ENCODE measurements at regions not wholly inside any gene's neighbourhood (a gene's known extent, or its start where the extent isn't known, plus 50 kb on each side); places are given as distances from the start of the nearest gene placed in this dataset.

DNA sequence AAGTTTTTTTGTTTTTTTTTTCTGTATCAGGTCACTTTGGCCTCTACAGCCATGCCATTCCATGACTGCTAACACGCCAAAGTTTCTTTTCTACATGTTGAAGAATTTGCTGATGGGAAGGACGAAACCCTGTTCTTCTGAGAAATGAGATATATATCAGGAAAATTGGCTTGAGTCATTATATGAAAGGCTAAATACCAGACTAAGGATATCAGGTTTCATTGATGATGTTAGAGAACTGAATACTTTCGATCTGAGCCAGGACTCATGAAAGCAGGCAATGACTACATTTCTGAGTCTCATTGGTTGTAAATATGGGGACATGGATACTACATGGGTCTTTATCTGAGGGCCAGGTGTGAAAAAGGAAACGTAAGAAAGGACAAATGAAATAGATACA lies 181.4 kb downstream of the OSR1 start:
- H3K4me1 Mint-ChIP-seq, result no peaks in the 10 kb centered on the region
- Histone ChIP-seq H3K9me3 (replicated peaks in 1 of 2; ENCODE audit: control insufficient read depth in 1 of 2, insufficient read depth in 1 of 2, low read length in 2 of 2) (no peaks in the 10 kb centered on the region), H3K4me1 (ENCODE audit: control insufficient read depth in 1 of 2, insufficient read depth in 2 of 2, low read length in 2 of 2) (no peaks in the 10 kb centered on the region), H3K79me2 (ENCODE audit: insufficient read depth, low read length) (no peaks in the 10 kb centered on the region), H3K27me3 (ENCODE audit: control insufficient read depth in 2 of 2, insufficient read depth in 2 of 2, low read length in 2 of 2) (no peaks in the 10 kb centered on the region), H3K9ac (ENCODE audit: insufficient read depth, low read length, poor library complexity, severe bottlenecking) (no peak overlapping the region), H3K36me3 (replicated peaks in 1 of 2; ENCODE audit: control insufficient read depth in 1 of 2, insufficient read depth in 2 of 2, low read length in 2 of 2) (no peaks in the 10 kb centered on the region), H2AFZ (ENCODE audit: insufficient read depth, low read depth, low read length, poor library complexity, severe bottlenecking) (no peak overlapping the region), H4K20me1 (ENCODE audit: insufficient read depth, low read length) (no peaks in the 10 kb centered on the region), H3K4me2 (replicated peaks; ENCODE audit: extremely low read depth, low read length, poor library complexity, severe bottlenecking) (no peak overlapping the region), H3K4me3 (replicated peaks in 1 of 3; ENCODE audit: low read depth in 2 of 3, low read length in 3 of 3) (no peak overlapping the region), H3K27ac (ENCODE audit: low read depth in 1 of 2, low read length in 2 of 2) (no peak overlapping the region)
- DNase-seq, result no peak
- intact Hi-C loops (cut with micrococcal nuclease), result no loop called here
- peaks cover 0 to 7% (median 4%) of the 10 kb centered on the region in 7 donors for H3K9me3 Mint-ChIP-seq
- 100% methylated on average over 2 of the region's 4 CpGs for WGBS (ENCODE audit: insufficient coverage)
- TF ChIP-seq, protein P1, sequence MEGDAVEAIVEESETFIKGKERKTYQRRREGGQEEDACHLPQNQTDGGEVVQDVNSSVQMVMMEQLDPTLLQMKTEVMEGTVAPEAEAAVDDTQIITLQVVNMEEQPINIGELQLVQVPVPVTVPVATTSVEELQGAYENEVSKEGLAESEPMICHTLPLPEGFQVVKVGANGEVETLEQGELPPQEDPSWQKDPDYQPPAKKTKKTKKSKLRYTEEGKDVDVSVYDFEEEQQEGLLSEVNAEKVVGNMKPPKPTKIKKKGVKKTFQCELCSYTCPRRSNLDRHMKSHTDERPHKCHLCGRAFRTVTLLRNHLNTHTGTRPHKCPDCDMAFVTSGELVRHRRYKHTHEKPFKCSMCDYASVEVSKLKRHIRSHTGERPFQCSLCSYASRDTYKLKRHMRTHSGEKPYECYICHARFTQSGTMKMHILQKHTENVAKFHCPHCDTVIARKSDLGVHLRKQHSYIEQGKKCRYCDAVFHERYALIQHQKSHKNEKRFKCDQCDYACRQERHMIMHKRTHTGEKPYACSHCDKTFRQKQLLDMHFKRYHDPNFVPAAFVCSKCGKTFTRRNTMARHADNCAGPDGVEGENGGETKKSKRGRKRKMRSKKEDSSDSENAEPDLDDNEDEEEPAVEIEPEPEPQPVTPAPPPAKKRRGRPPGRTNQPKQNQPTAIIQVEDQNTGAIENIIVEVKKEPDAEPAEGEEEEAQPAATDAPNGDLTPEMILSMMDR (IDR thresholded peaks at IDR 0.05), result no peak
- H3K4me3 Mint-ChIP-seq, result no peak overlapping the region
- no peak overlapping the region for H3K27ac Mint-ChIP-seq
- no peaks in the 10 kb centered on the region for H3K27me3 Mint-ChIP-seq (ENCODE audit: low read depth in 3 of 3)
- H3K36me3 Mint-ChIP-seq, result no peaks in the 10 kb centered on the region

DNA sequence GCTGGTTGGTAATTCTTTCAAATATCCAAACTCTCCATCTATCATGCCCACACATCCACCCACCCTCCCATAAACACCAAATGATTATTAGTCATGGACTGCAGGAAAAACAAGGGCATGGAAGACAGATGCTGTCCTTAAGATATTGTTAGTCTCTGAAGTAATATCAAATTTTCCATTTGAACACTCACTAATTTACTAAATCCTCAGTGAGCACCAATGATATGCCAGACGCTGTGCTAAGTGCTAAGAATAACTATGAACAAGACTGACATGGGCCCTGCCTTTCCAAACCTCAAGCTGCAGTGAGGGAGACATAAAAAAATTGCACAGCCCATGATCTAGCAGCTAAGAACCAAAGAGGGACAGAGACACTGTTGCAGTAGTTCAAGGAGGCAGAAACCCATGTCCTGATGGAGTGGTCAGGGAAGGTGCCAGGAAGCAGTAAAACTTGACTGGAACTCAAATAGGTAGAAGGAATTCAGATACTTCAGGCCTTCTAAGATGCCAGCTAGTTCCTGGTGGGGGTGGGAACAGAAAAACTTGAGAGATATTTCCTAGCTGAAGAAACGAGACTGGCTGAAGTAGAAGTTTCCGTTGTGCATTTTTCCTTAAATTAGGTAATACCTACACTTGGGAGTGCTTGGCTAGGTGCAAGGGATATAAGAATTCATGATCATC lies 182.1 kb downstream of the OSR1 start:
- H3K27me3 Mint-ChIP-seq (ENCODE audit: low read depth in 3 of 3), result no peaks in the 10 kb centered on the region
- H3K9ac ChIP-seq (ENCODE audit: insufficient read depth, low read length, poor library complexity, severe bottlenecking), result no peak overlapping the region
- H3K4me3 ChIP-seq (replicated peaks in 1 of 3; ENCODE audit: low read depth in 2 of 3, low read length in 3 of 3), result no peak overlapping the region
- no peaks in the 10 kb centered on the region for H3K27me3 ChIP-seq (ENCODE audit: control insufficient read depth in 2 of 2, insufficient read depth in 2 of 2, low read length in 2 of 2)
- no peaks in the 10 kb centered on the region for H3K79me2 ChIP-seq (ENCODE audit: insufficient read depth, low read length)
- H3K27ac ChIP-seq (ENCODE audit: low read depth in 1 of 2, low read length in 2 of 2), result no peak overlapping the region
- H3K9me3 ChIP-seq (replicated peaks in 1 of 2; ENCODE audit: control insufficient read depth in 1 of 2, insufficient read depth in 1 of 2, low read length in 2 of 2), result no peaks in the 10 kb centered on the region
- H3K36me3 ChIP-seq (replicated peaks in 1 of 2; ENCODE audit: control insufficient read depth in 1 of 2, insufficient read depth in 2 of 2, low read length in 2 of 2), result no peaks in the 10 kb centered on the region
- H3K4me1 Mint-ChIP-seq, result no peaks in the 10 kb centered on the region
- H3K36me3 Mint-ChIP-seq, result no peaks in the 10 kb centered on the region
- H3K4me2 ChIP-seq (replicated peaks; ENCODE audit: extremely low read depth, low read length, poor library complexity, severe bottlenecking), result no peak overlapping the region
- peaks cover 0 to 7% (median 4%) of the 10 kb centered on the region in 7 donors for H3K9me3 Mint-ChIP-seq
- WGBS (ENCODE audit: insufficient coverage), result 75% methylated on average over 1 of the region's 3 CpGs
- H3K4me1 ChIP-seq (ENCODE audit: control insufficient read depth in 1 of 2, insufficient read depth in 2 of 2, low read length in 2 of 2), result no peaks in the 10 kb centered on the region
- intact Hi-C loops (cut with micrococcal nuclease), result no loop called here
- no peak overlapping the region for H2AFZ ChIP-seq (ENCODE audit: insufficient read depth, low read depth, low read length, poor library complexity, severe bottlenecking)
- no peaks in the 10 kb centered on the region for H4K20me1 ChIP-seq (ENCODE audit: insufficient read depth, low read length)
- H3K4me3 Mint-ChIP-seq, result no peak overlapping the region
- H3K27ac Mint-ChIP-seq, result no peak overlapping the region
- no peak for DNase-seq
- TF ChIP-seq, protein P1 (IDR thresholded peaks at IDR 0.05), result no peak

All from CD14-positive monocyte (primary cell).